Ureter (tissue), 1 donor: ENCODE measurements at regions not wholly inside any gene's neighbourhood (a gene's known extent, or its start where the extent isn't known, plus 50 kb on each side); places are given as distances from the start of the nearest gene placed in this dataset.

Source experiments
- DNase-seq: peaks from one replicate; pipeline ENCODE4 v3.0.0-alpha.2; 2020; ENCODE audit warnings: low spot score
- donor health status: DM: yes; HTN: yes; CAD: no.

DNA sequence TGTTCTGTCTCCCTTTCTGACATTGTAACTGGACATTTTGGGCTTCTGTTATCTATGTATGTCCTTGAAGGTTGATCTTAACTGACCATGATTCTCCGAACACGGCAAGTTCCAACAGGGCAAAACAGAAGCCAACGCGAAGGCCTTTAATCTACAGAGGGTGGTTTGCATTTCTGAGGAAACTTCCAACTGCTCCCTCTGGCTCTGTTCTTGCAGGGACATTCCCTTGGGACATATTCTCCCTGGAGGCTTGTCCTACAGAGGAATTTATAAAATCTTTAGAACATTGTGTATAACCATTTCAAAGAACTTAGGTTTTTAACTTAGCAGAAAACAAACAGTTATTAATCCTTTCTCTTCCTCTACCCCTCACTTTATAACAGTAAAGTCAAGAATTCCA lies 189.0 kb upstream of the CDYL start:
- DNase-seq: no peak

DNA sequence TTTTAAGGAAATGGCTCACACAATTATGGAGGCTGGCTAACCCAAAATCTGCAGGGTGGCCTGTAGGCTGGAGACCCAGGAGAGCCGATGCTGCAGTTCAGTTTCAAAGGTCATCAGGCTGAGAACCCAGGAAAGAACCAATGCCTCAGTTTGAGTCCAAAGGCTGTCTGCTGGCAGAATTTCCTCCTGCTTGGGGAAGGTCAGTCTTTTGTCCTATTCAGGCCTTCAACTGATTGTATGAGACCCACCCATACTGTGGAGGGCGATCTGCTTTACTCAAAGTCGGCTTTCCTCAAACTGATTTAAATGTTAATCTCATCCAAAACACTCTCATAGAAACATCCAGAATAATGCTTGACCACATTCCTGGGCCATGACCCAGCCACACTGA lies 189.7 kb upstream of the CDYL start:
- DNase-seq: no peak

GRCh38 chr6:4585682-4586468 lies 190.3 kb upstream of the CDYL start:
- no peak for DNase-seq

- no peak for DNase-seq
Measured at GRCh38 chr6:4584801-4585200, 191.4 kb upstream of the CDYL start.

GRCh38 chr6:4582506-4583417 lies 193.4 kb upstream of the CDYL start:
- DNase-seq: no peak

DNA sequence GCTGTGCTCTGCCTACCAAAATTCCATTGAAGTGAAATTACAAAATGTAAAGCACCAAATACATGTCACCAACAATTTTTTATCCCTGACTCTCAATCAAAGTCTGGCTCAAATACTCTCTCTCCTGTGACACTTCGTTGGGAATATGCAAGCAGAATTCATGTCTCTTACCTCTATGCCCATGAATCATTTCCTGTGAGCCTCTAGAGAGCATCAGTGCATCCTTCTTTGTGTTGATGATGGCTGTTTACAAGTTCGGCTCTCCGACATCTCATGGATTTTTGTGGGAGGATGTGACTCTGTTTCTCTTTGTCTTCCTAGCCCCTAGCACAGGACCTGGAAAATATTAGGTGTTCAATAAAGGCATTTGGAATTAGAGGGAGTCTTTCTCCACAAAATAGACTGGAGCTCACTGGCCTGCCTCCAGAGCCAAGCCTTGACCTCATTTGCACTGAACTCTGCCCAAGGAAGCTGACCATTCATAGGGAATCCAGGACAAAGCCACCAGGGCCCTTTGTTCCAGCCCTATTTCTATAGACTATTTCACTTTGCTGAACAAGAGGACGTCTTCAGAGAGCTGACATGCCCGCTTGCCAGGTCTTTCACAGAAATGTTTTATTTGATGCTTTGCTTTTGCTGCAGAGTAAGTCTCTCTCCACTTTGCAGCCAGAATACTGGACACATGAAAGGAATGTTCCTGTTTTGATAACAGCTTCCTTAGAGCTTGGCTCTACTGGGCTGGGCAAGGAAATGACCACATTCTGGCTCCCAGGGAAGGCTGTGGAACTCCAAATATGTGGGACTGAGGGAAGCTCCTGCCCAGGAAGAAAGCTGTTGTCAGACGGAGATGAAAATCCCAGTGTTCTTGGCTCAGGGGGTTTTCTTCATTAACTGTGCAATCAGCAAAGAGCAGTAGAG lies 194.5 kb upstream of the CDYL start:
- no peak for DNase-seq

- DNase-seq: no peak
Measured at GRCh38 chr6:4580361-4580760, 195.8 kb upstream of the CDYL start.

- no peak for DNase-seq
Measured at GRCh38 chr6:4577406-4577805, 198.8 kb upstream of the CDYL start.

GRCh38 chr6:4575714-4576113 lies 200.5 kb upstream of the CDYL start:
- no peak for DNase-seq

GRCh38 chr6:4574007-4574406 lies 202.2 kb upstream of the CDYL start:
- no peak for DNase-seq

- no peak for DNase-seq
Measured at GRCh38 chr6:4571011-4571410, 205.2 kb upstream of the CDYL start.

DNA sequence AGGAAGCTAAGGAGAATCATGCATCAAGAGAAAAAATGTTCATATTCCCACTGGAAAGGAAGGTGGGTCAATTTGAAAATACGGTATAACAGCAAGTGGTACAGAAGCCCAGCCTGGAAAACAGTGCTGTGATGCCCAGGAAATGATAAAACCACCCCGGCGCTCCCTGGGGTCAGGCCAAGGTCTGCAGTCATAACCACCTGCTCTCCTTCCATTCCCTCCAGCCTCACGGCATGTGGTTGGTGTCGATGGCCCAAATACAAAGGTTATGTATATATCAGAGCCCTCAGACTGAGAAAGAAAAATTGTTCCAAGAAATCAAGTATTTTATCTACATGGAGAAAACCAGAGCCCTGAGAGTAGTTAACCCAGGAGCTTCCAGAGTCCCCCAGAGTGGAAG lies 208.1 kb upstream of the CDYL start:
- no peak for DNase-seq

GRCh38 chr6:4567141-4567540 lies 209.1 kb upstream of the CDYL start:
- no peak for DNase-seq

GRCh38 chr6:4565301-4566250 lies 210.6 kb upstream of the CDYL start:
- no peak for DNase-seq

DNA sequence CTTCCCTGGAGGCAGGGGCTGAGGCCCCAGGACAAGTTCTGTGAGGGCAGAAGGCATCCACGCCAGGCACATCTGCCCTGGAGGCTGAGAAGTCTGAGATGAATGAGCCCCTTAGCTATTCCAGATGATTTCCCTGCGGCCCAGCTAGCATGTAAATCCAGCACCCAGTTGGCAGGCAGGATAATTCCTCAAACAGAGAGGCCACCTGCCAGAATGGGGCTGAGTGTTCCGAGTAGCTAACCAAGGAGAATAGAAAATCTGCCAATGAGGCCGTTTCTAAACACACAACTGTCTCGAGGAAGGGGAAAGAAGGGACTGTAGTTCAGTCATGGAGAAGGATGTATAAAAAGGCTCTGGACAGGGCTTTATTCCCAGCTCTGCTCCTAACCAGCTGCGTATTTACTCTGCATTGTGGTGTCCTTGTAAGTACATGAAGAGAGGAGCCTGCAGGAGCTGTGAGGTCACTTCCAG lies 211.4 kb upstream of the CDYL start:
- no peak for DNase-seq

DNA sequence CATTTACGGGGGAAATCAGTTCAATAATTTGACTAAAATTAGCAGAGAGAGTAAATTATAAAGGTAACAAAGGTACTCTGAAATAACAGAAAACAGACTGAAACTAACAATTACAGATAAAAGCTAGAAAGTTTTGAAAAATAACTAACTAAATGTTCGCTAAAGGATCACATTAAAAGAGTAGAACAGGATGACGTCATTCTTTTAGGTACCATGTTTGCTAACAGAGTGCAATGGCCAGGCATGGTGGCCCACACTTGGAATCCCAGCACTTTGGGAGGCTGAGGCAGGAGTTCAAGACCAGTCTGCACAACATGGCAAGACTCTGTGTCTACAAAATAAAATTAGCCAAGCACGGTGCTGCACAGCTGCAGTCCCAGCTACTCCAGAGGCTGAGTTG lies 212.3 kb upstream of the CDYL start:
- DNase-seq: no peak

DNA sequence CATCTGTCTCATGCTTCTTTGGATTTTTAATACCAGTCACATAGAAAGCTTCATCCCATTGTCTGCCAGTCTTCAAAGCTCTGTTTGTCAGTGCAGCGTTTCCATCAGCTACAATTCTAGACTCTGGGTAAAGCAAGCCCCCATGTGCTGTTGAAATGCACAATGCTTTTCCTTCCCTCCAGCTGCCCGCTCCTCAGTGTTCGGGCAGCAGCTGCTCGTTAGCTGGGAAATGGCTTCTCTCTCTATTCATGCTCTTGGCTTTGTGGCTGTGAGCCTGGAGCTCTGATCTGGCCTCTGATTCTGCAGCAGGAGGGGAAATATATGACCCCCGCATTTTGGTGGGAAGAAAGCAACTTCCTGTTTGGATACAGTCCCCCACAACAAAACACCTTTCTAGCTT lies 213.0 kb upstream of the CDYL start:
- no peak for DNase-seq

DNA sequence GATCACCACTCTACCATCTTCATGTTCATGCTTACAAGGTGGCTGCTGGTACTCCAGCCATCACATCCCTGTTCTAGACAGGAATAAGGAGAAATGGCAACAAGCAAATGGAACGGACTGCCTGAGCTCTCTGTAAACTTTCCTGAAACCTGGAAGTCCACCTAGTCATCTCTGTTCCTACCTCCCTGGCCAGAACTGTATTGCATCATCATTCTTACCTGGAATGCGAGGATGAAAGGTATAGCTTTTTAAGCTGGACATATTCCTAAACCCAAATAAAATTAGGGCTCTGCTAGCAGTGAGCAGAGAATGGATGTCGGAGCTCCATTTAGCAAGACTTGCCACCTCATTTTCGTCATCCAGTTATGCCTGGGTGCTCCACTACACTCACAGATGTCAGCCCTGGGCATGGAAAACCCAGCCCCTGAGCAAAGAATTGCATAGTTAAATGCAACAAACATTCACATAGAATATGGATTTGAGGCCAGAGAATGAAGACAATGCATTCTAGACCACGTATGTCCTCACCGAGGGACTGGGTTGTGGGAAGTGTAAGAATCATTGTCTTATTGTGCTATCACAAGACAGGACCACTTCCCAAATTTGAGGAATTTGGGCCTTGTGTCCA lies 214.3 kb upstream of the CDYL start:
- DNase-seq: no peak

- no peak for DNase-seq
Measured at GRCh38 chr6:4561078-4561435, 215.1 kb upstream of the CDYL start.
